22Rv1 (cell line): ENCODE measurements at regions not wholly inside any gene's neighbourhood (a gene's known extent, or its start where the extent isn't known, plus 50 kb on each side); places are given as distances from the start of the nearest gene placed in this dataset.
A peak's percentile ranks its signal among the peaks of the same experiment; 100 is the strongest.

Experiments used
- H3K27ac ChIP-seq: fragments of 450-650 bp; 2 replicates; pipeline ENCODE4 v1.5.1; 2017
- CTCF ChIP-seq: fragments of 450-650 bp; IDR thresholded peaks from 2 replicates; pipeline ENCODE4 v1.5.1; 2017; ENCODE audit warnings: mild to moderate bottlenecking
- ZFX ChIP-seq: fragments of 450-650 bp; IDR thresholded peaks from 2 replicates; pipeline ENCODE4 v1.6.1; 2017; ENCODE audit warnings: antibody characterized with exemption, borderline replicate concordance

- no peak overlapping the region for H3K27ac ChIP-seq
- TF ChIP-seq CTCF (no peak), ZFX (no peak)
These were observed 76.4 kb downstream of the ESM1 start for GRCh38 chr5:54908774-54909525.

- no peak for TF ChIP-seq ZFX
- TF ChIP-seq CTCF, result peak; percentile 80
- H3K27ac ChIP-seq, result no peak overlapping the region
These were observed 79.4 kb downstream of the ESM1 start for GRCh38 chr5:54905942-54906537.

DNA sequence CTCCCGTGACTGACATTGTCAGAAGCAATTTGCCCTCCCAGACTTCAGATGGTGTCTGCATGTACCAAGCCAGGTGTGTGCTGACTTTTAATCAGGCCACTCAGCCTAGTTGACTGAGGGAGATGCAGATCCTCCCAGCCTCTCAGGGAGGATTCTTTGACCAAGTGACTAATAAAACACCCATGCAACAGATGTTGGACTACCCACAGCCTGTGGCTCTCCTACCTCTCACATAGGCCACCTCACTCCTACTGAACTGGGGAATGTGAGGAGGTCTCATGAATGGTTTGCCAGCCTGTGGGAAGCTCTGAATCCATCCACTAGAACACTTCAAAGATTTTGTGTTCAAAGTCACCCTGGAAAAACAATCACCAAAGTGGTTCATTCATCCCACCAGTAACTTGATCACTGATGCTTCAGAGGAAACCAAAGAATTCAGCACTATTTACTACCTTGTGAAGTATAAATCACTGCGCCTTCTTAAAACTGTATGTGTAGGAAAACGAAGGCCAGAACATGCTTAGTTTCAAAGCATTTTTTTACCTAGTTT is 80.1 kb downstream of the ESM1 start:
- H3K27ac ChIP-seq, result no peak overlapping the region
- no peak for TF ChIP-seq CTCF
- no peak for TF ChIP-seq ZFX

DNA sequence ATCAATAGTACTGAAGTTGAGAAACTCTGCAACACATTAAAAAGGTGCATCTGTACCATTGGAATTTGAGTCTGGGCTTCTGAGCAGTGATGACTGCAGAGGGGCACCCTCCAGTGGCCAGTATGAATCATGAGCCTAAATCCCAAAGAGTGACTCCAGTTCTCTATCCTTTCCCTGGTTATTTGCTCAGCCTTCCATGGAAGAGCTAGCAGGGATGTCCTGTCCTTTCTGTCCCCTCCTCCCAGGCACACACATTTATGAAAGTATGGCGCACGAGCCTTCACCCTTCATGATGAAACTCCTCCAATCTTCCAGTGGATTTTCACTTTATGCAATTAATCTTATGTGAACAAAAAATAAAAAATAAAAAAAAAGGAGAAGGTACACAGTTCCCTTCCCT is 81.0 kb downstream of the ESM1 start:
- H3K27ac ChIP-seq, result no peak overlapping the region
- no peak for TF ChIP-seq ZFX
- TF ChIP-seq CTCF, result peak; percentile 35

DNA sequence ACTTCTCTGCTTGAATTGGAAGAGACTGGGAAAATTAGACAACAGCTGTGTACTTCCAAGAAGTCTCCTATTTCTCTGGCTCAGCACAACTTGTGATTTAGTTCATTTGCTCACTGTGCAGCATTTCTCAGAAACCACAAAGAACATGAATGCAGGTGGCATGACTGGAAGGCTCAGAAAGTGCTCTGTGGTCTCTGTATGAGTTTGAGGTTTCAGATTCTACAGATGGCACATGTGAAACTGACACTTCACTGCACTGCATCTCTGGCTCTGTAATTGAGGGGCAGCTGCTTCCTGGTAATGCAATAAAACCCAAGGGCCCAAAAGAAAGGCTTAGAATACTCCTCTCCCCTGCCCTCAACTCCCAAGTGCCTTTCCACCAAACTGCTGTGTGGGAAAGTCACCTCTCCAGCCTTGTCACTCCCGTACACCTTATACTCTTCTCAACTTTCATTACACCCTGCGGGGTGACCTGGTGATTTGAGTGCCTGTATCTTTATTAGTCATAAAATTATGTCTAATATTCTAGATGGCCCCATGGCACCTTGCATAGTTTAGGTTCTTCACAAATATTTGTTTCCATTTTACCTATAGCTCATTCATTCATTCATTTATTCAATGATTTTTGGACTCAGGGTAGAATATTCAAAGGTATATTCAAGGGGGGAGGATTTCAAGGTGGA is 82.5 kb downstream of the ESM1 start:
- TF ChIP-seq ZFX (no peak), CTCF (no peak)
- no peak overlapping the region for H3K27ac ChIP-seq

DNA sequence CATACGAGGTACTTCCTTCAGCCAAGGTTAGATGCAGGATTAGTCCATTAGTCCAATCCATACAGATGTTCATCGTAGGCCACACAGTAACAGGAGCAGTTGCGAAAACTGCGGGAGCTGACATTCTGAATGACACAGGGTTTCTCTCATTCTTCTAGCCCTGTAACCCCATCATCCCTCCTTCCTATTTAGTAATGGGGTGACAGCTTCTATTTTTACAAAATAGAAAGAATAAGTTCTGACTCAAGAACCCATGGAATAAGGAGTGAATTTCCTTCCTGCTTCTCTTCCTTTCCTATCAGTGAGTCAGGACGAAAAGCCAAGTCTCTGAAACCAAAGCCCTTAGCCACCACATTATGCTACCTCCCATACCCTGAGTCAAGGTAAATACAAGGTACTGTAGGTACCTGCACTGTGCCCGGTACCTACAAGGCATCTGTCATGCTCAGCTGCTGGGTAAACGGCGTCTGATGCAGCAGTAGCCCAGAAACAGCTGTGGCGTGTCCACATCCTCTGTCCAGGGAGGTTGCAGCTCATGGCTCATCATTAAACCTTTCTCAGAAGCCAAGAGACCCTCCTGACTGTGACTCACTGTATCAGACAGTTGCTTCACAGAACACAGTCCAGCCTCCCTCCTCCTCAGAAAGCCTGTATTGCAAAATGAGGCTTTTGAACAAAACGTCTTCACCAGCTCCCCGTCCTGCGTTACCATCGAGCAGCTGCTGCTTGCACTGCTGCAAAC is 84.2 kb downstream of the ESM1 start:
- TF ChIP-seq CTCF (no peak), ZFX (no peak)
- no peak overlapping the region for H3K27ac ChIP-seq
